Fibroblast of mammary gland (primary cell): ENCODE measurements at regions not wholly inside any gene's neighbourhood (a gene's known extent, or its start where the extent isn't known, plus 50 kb on each side); places are given as distances from the start of the nearest gene placed in this dataset.
A peak's percentile ranks its signal among the peaks of the same experiment; 100 is the strongest.

ENCODE experiments used
- DNase-seq: peaks from one replicate; pipeline ENCODE4 v3.0.0-alpha.2; 2010; ENCODE audit warnings: low read depth
- H3K4me3 ChIP-seq: 2 replicates; pipeline ENCODE4 v1.5.1; 2011; ENCODE audit warnings: low read depth, mild to moderate bottlenecking, low read length, moderate library complexity; ENCODE audit not compliant: control insufficient read depth
- TF ChIP-seq, protein P1 (sequence below): conservative IDR thresholded peaks from 2 replicates; pipeline ENCODE4 v1.5.1; 2011; ENCODE audit warnings: low read depth, low read length, inconsistent platforms; ENCODE audit not compliant: control insufficient read depth, insufficient read depth

DNA sequence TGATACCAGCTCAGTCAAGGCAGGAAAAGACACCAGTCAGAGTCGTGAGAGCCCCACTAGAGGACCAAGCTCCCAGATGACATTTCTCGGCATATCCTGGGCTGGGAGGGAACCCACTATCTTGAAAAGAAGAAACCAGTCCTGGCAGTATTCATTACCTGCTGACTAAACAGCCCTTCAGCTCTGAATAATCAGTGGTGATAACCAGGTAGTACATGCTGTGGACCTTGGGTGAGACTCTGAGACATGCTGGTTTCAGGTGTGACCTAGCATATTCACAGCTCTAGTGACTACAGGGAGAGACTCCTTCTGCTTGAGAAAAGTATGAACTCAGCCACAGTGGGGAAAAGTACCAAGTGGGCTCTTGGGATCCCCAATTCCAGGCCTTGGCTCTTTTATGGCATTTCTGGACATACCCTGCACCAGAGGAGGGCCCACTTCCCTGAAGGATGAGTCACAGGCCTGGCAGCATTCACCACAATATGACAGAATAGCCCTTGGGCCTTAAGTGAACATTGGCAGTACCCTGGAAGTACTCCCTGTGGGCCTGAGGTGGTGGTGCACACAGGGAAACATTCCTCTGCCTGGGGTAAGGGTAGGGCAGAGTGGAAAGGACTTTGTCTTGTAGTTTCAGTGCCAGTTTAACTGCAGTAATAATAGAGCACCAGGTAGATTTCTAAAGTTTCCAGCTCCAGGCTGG lies 82.6 kb upstream of the SLC38A4 start:
- TF ChIP-seq, protein P1, sequence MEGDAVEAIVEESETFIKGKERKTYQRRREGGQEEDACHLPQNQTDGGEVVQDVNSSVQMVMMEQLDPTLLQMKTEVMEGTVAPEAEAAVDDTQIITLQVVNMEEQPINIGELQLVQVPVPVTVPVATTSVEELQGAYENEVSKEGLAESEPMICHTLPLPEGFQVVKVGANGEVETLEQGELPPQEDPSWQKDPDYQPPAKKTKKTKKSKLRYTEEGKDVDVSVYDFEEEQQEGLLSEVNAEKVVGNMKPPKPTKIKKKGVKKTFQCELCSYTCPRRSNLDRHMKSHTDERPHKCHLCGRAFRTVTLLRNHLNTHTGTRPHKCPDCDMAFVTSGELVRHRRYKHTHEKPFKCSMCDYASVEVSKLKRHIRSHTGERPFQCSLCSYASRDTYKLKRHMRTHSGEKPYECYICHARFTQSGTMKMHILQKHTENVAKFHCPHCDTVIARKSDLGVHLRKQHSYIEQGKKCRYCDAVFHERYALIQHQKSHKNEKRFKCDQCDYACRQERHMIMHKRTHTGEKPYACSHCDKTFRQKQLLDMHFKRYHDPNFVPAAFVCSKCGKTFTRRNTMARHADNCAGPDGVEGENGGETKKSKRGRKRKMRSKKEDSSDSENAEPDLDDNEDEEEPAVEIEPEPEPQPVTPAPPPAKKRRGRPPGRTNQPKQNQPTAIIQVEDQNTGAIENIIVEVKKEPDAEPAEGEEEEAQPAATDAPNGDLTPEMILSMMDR = no peak
- no peak overlapping the region for H3K4me3 ChIP-seq
- DNase-seq = peak; percentile 52

DNA sequence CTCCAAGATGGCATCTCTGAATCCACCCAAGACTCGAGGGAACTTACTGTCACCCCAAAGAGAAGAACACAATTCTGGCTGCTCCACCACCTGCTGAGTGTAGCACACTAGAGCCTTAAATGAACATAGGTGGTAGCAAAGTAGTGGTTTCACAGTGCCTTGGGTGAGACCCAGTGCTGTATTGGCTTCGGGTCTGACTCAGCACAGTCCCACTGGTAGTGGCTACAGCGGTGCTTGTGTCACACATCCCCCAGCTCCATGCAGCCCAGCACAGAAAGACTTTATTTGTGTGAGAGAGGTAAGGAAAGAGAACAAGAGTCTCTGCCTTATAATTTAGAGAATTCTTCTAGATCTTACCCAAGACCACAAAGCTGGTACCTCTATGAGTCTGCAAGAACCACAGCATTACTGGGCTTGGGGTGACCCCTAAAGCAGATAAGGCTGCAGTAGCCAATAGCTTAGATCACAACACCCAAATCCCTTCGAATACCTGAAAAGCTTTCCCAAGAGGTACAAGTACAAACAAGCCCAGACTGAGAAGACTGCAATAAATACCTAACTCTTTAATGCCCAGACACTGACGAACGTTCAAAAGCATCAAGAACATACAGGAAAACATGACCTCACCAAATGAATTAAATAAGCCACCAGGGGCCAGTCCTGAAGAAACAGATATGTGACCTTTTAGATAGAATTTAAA lies 83.3 kb upstream of the SLC38A4 start:
- TF ChIP-seq, protein P1 = no peak
- no peak for DNase-seq
- H3K4me3 ChIP-seq = no peak overlapping the region

GRCh38 chr12:46910830-46911229 lies 85.0 kb upstream of the SLC38A4 start:
- DNase-seq = no peak
- no peak overlapping the region for H3K4me3 ChIP-seq
- TF ChIP-seq, protein P1 = no peak

- no peak overlapping the region for H3K4me3 ChIP-seq
- DNase-seq = no peak
- TF ChIP-seq, protein P1 = no peak
These were observed 88.5 kb upstream of the SLC38A4 start for GRCh38 chr12:46914336-46914735.

GRCh38 chr12:46915082-46915481 lies 89.3 kb upstream of the SLC38A4 start:
- H3K4me3 ChIP-seq = no peak overlapping the region
- TF ChIP-seq, protein P1 = no peak
- peak; percentile 96 for DNase-seq

- TF ChIP-seq, protein P1 = no peak
- DNase-seq = peak; percentile 85
- no peak overlapping the region for H3K4me3 ChIP-seq
These were observed 90.0 kb upstream of the SLC38A4 start for GRCh38 chr12:46915836-46916235.
